ENCODE measurements at regions not wholly inside any gene's neighbourhood (a gene's known extent, or its start where the extent isn't known, plus 50 kb on each side); places are given as distances from the start of the nearest gene placed in this dataset.

DNA sequence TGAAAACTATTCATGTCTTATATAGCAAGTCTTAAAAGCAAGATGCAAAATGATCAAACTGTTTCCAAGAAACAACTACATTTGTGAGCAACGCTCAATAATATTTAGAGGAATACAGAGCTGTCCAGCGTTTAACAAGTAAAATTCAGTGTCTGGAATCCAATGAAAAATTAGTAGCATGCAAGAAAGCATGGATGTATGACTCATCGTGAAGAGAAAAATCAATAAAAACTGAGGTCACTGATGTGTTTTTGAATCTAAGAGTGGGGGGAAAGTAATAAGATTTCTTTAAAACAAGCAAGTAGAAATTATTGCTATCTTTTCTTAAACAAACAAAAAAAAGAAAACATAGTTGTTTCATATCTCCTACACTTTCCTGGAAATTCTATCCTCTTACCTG is 600.3 kb upstream of the GOLIM4 start:
- Histone ChIP-seq H3K9me3 (ENCODE audit: insufficient read depth, low read length, severe bottlenecking) (no peaks in the 10 kb centered on the region), H3K36me3 (ENCODE audit: insufficient read depth, low read length) (no peaks in the 10 kb centered on the region), H3K4me2 (ENCODE audit: insufficient read depth, low read length) (no peak overlapping the region), H3K79me2 (ENCODE audit: insufficient read depth, low read length) (no peaks in the 10 kb centered on the region), H4K20me1 (ENCODE audit: insufficient read depth, low read length) (no peaks in the 10 kb centered on the region), H3K27ac (ENCODE audit: low read length) (no peak overlapping the region), H2AFZ (ENCODE audit: low read depth, low read length) (no peak overlapping the region), H3K9ac (ENCODE audit: low read depth, low read length) (no peak overlapping the region), H3K4me3 (ENCODE audit: low read depth in 1 of 2, low read length in 2 of 2) (no peak overlapping the region), H3K4me1 (ENCODE audit: insufficient read depth, low read length) (no peaks in the 10 kb centered on the region), H3K27me3 (ENCODE audit: insufficient read depth, low read length, poor library complexity) (no peaks in the 10 kb centered on the region)
- ATAC-seq (ENCODE audit: insufficient read depth, low read depth) (no peak), DNase-seq (no peak)
- TF ChIP-seq EZH2 (IDR thresholded peaks at IDR 0.05; ENCODE audit: borderline replicate concordance, low read depth, low read length, severe bottlenecking) (no peak), CTCF (IDR thresholded peaks at IDR 0.05; ENCODE audit: borderline replicate concordance, extremely low read depth, low read length, poor library complexity, severe bottlenecking) (no peak)

- TF ChIP-seq EZH2 (IDR thresholded peaks at IDR 0.05; ENCODE audit: borderline replicate concordance, low read depth, low read length, severe bottlenecking) (no peak), CTCF (IDR thresholded peaks at IDR 0.05; ENCODE audit: borderline replicate concordance, extremely low read depth, low read length, poor library complexity, severe bottlenecking) (no peak)
- no peaks in the 10 kb centered on the region for H3K79me2 ChIP-seq (ENCODE audit: insufficient read depth, low read length)
- no peaks in the 10 kb centered on the region for H3K27me3 ChIP-seq (ENCODE audit: insufficient read depth, low read length, poor library complexity)
- ATAC-seq (ENCODE audit: insufficient read depth, low read depth) (no peak), DNase-seq (no peak)
- no peaks in the 10 kb centered on the region for H3K4me1 ChIP-seq (ENCODE audit: insufficient read depth, low read length)
- no peaks in the 10 kb centered on the region for H3K9me3 ChIP-seq (ENCODE audit: insufficient read depth, low read length, severe bottlenecking)
- no peak overlapping the region for H3K4me3 ChIP-seq (ENCODE audit: low read depth in 1 of 2, low read length in 2 of 2)
- H3K36me3 ChIP-seq (ENCODE audit: insufficient read depth, low read length): no peaks in the 10 kb centered on the region
- H4K20me1 ChIP-seq (ENCODE audit: insufficient read depth, low read length): no peaks in the 10 kb centered on the region
- no peak overlapping the region for H3K27ac ChIP-seq (ENCODE audit: low read length)
- no peak overlapping the region for H3K4me2 ChIP-seq (ENCODE audit: insufficient read depth, low read length)
- no peak overlapping the region for H2AFZ ChIP-seq (ENCODE audit: low read depth, low read length)
- no peak overlapping the region for H3K9ac ChIP-seq (ENCODE audit: low read depth, low read length)
Observed at GRCh38 chr3:168693870-168694269, 598.1 kb upstream of the GOLIM4 start.

GRCh38 chr3:168688267-168688666 is 592.5 kb upstream of the GOLIM4 start:
- Histone ChIP-seq H3K9ac (ENCODE audit: low read depth, low read length) (no peak overlapping the region), H2AFZ (ENCODE audit: low read depth, low read length) (no peak overlapping the region), H3K27me3 (ENCODE audit: insufficient read depth, low read length, poor library complexity) (no peaks in the 10 kb centered on the region), H3K27ac (ENCODE audit: low read length) (no peak overlapping the region), H3K9me3 (ENCODE audit: insufficient read depth, low read length, severe bottlenecking) (no peaks in the 10 kb centered on the region), H3K36me3 (ENCODE audit: insufficient read depth, low read length) (no peaks in the 10 kb centered on the region), H3K79me2 (ENCODE audit: insufficient read depth, low read length) (no peaks in the 10 kb centered on the region), H4K20me1 (ENCODE audit: insufficient read depth, low read length) (no peaks in the 10 kb centered on the region), H3K4me1 (ENCODE audit: insufficient read depth, low read length) (no peaks in the 10 kb centered on the region), H3K4me3 (ENCODE audit: low read depth in 1 of 2, low read length in 2 of 2) (no peak overlapping the region), H3K4me2 (ENCODE audit: insufficient read depth, low read length) (no peak overlapping the region)
- DNase-seq (no peak), ATAC-seq (ENCODE audit: insufficient read depth, low read depth) (no peak)
- TF ChIP-seq CTCF (IDR thresholded peaks at IDR 0.05; ENCODE audit: borderline replicate concordance, extremely low read depth, low read length, poor library complexity, severe bottlenecking) (no peak), EZH2 (IDR thresholded peaks at IDR 0.05; ENCODE audit: borderline replicate concordance, low read depth, low read length, severe bottlenecking) (no peak)

- Histone ChIP-seq H3K9me3 (ENCODE audit: insufficient read depth, low read length, severe bottlenecking) (no peaks in the 10 kb centered on the region), H3K9ac (ENCODE audit: low read depth, low read length) (no peak overlapping the region), H3K4me2 (ENCODE audit: insufficient read depth, low read length) (no peak overlapping the region), H2AFZ (ENCODE audit: low read depth, low read length) (no peak overlapping the region), H4K20me1 (ENCODE audit: insufficient read depth, low read length) (no peaks in the 10 kb centered on the region), H3K27ac (ENCODE audit: low read length) (no peak overlapping the region), H3K4me1 (ENCODE audit: insufficient read depth, low read length) (no peaks in the 10 kb centered on the region), H3K36me3 (ENCODE audit: insufficient read depth, low read length) (no peaks in the 10 kb centered on the region), H3K27me3 (ENCODE audit: insufficient read depth, low read length, poor library complexity) (no peaks in the 10 kb centered on the region), H3K4me3 (ENCODE audit: low read depth in 1 of 2, low read length in 2 of 2) (no peak overlapping the region), H3K79me2 (ENCODE audit: insufficient read depth, low read length) (no peaks in the 10 kb centered on the region)
- DNase-seq: no peak
- TF ChIP-seq EZH2 (IDR thresholded peaks at IDR 0.05; ENCODE audit: borderline replicate concordance, low read depth, low read length, severe bottlenecking) (no peak), CTCF (IDR thresholded peaks at IDR 0.05; ENCODE audit: borderline replicate concordance, extremely low read depth, low read length, poor library complexity, severe bottlenecking) (no peak)
- no peak for ATAC-seq (ENCODE audit: insufficient read depth, low read depth)
Observed at GRCh38 chr3:168684519-168684918, 588.8 kb upstream of the GOLIM4 start.
